Hematopoietic multipotent progenitor cell treated with erythropoietin and hydrocortisone succinate and interleukin-3 and kit ligand, for 17 days (in vitro differentiated cells): ENCODE measurements at regions not wholly inside any gene's neighbourhood (a gene's known extent, or its start where the extent isn't known, plus 50 kb on each side); places are given as distances from the start of the nearest gene placed in this dataset.
"Not testable (repeated sequence)": the region's sequence is repeated elsewhere in the genome, so short reads cannot be mapped to it uniquely, and the experiment has no call there.

Source experiments
- DNase-seq: peaks from one replicate; pipeline ENCODE4 v3.0.0-alpha.2; 2015; ENCODE audit warnings: low spot score

DNA sequence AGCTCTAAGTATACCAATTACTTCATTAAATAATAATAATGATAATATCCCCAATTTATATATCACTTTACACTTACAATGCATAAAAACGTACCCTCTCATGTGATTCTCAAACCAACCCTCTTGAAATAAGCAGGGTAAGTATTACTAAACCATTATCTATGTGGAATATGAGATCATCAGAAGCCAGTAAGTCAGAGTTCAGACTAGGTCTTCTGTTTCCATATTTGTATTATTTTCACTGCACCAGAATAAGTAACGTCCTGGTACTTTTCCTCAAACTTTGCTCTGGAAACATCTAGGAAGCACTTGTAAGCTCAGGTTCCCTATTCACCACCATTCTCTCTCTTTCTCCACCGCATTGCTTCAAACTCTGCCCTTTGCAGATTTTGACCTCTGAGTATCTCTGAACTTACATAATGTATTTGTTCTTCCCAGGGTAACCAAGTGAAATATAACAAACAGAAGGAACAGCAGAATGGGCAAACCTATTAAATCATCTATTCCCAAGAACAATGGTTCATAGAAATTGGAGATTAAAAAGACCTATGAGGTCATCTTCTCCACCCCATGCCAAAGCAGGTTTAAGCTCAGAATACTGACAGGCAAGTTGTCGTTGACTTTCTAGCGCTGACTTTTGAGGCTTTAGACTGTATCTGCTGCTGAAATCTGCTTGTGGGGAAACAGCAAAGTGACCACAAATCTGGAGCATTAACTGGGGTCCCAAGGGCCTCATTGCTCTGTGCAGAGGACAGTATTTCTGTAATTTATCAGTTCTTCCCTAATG is 161.3 kb upstream of the FAR2 start:
- DNase-seq = no peak

DNA sequence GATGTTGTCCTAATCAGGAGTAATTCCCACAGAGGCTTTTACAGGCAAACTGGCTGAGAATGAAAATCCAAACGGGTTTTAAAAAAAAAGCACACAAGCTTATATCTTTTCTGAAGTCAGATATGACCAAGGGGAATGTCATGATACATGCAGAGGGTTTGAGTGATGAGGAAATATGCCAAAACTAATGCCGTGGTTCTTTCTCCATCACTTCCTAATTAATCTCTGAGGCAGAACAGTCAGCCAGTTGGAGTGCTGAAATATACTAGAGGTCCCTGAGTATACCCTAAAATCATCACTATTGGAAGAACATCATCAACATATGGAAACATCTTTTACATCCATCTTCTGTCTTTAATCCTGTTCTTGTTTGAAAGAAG is 160.8 kb upstream of the FAR2 start:
- DNase-seq = no peak

DNA sequence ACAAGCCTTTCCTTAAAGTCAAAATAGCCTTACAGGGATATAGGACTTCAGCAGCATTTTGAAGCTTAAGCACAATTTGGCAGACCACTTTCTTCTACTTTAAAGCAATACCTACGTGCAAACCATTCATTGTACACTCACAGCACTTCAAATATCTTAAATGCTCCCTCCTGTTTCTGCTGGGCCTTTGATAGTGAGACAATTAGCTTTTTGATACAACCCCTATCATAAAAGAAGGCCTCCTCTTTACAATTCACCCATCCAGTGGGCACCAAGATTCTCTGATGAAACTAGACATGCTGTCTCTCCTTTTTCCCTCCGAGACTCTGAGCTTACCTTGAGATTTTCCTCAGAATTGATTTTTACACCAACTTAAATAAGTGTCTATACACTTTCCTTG is 157.5 kb upstream of the FAR2 start:
- no peak for DNase-seq

DNA sequence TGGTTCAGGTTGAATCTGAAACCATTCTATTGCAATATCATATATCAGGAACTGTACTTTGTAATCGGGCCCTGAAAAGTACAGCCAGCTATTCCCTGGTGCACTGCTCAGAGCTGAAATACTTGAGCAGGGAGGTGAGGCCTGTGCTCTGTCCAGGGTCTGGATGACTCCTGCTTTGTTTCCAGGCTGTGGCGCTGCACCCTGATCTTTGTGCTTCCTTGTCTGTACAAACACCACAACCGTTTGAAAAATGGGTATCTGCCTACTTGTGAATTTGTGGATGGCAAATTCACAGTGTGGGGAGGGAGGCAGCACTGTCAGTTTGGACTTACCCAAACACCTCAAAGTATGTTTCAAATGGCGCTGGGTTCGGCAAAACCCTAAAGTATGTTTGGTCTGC is 155.4 kb upstream of the FAR2 start:
- DNase-seq = no peak

DNA sequence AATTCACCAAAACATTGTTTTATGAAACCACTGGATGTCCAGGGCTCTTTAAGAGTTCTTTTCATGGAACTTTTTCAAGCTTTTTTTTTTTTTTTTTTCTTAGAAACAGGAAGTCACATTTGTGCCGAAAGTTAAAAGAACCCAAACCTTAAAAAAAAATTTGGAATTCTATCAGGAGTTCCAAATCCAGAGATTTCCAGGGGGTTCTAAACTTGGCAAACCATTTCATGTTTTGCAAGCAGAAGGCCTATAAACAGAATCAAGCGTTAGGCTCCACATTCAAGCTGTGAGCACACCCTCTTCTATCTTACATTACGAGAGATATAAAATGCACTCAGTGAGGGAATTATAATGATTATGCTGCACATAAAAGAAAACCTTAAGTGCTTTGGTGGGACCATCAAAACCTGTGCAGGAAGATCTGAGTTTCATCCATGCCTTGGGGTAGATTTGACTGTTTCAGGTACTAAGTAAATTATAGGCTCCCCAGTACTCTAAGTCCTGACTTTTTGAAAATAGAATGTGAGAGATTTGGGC is 154.8 kb upstream of the FAR2 start:
- DNase-seq = no peak

DNA sequence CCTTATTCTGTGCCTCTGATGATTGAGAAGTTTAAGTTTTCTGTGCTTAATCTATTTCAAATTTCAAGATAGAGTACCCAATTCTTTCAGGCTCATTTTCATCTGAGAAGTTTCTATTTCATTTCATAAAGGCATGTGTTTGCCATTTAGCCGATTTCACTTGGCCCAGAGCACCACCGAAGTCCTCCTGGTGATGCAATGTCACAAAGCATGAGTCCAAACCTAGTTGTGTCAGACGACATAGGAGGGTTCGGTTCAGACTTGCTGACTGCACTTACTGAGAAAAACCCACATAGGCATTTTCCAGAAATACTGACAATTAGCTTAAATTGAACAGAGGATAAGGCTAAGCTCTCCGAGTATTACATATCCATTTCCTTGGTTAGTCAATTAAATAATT is 152.4 kb upstream of the FAR2 start:
- DNase-seq = no peak

DNA sequence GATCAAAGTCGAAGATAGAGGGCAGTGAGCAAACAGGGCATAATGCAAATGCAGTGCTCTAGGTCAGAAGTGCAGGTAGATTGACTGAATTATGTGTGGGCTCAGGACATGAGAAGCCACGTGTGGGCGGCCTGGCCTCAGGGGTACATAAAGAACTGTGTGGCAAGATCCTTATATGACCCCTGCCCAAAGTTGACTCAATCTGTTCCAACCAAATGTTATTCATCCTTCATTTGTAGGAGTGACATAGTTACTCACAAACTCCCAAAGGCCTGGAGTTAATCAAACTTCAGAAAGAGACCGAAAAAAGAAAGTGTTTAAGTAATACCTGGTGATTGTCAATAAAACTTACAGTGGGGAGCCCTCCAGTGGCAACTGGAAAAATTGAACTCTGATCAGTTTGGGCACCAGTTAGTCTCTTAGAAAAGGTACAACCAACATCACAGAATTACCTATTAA is 150.4 kb upstream of the FAR2 start:
- DNase-seq = no peak

DNA sequence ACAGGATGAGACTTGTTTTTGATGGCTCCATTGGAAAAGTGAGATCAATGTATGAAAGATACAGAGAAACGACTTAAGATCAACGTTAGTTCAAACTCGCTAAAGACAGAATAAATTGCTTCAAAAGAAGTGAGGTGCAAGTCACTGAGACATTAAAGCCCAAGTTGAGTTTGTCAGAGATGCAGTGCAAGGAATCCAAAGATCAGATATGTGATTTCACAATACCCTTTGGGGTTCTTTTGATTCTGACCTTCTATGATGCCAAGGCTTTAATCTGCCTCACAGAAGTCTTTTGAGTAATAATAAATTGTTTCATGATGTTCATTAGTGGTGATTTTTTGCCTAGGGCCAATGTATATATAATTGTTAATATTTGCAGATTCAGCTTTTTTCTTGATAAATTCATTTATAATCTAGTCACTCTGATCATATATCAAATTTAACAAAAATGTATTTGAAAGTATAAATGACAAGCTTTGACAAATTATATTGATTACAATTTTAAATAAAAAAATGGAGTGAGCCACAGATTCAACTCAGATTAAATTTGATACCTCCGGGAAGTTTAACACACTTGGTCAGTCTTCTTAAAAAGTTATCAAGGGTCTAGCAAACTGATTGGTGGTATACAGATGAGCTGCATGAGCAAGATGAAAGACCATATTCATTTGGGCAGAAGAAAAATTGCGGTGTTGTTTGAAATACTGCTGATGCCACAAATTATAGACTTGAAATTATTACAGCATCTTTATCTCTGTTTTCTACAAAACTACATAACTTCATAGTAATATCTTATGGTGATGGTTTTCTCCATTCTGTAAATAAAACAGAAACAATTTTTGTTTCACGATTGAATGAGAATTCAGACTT is 144.8 kb upstream of the FAR2 start:
- DNase-seq = no peak

DNA sequence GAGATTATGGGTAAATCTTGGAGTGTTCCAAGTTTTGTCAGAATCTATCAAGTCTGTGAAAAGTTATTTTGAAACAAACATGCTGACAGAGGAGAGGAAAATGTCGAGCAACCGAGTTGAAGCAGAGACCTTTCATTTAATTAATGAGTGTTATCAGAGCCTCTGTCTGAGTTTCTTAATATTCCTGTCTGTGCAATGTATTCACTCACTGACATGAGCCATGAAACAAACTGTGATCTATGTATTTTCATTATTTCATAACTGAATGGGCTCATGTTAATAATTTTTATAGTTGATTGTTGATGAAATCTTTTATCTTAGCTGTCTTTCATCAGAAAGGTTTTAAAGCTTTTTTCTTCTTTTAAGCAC is 144.2 kb upstream of the FAR2 start:
- no peak for DNase-seq

DNA sequence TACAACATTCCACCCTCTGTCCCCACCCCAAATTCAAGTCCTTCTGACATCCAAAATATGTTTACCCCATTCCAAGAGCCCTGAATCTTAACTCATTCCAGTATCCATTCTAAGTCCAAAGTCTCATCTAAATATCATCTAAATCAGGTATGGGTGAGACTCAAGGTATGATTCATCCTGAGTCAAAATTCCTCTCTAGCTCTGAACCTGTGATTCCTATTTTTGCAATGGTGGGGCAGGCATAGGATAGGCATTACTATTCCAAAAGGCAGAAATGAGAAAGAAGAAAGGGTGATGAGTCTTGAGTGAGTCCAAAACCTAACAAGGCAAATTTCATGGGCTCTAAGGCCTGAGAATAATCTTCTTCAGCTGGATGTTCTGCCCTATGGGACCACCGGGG is 140.3 kb upstream of the FAR2 start:
- no peak for DNase-seq

DNA sequence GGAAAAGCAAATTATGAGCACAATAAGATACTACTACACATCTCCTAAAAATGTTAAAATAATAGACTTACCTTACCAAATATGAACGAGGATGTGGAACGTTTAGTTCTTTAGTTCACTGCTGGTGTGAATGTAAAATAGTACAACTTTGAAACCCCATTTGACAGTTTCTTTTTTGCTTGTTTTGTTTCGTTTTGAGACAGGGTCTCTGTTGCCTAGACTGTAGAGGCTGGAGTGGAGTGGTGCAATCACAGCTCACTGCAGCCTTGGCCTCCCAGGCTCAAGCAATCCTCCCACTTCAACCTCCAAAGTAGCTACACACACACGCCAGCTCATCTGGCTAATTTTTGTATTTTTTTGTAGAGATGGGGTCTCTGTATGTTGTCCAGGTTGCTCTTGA is 136.4 kb upstream of the FAR2 start:
- no peak for DNase-seq

DNA sequence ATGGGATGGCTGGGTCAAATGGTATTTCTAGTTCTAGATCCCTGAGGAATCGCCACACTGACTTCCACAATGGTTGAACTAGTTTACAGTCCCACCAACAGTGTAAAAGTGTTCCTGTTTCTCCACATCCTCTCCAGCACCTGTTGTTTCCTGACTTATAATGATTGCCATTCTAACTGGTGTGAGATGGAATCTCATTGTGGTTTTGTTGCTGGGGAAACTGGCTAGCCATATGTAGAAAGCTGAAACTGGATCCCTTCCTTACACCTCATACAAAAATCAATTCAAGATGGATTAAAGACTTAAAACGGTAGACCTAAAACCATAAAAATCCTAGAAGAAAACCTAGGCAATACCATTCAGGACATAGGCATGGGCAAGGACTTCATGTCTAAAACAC is 131.5 kb upstream of the FAR2 start:
- not testable (repeated sequence) for DNase-seq

DNA sequence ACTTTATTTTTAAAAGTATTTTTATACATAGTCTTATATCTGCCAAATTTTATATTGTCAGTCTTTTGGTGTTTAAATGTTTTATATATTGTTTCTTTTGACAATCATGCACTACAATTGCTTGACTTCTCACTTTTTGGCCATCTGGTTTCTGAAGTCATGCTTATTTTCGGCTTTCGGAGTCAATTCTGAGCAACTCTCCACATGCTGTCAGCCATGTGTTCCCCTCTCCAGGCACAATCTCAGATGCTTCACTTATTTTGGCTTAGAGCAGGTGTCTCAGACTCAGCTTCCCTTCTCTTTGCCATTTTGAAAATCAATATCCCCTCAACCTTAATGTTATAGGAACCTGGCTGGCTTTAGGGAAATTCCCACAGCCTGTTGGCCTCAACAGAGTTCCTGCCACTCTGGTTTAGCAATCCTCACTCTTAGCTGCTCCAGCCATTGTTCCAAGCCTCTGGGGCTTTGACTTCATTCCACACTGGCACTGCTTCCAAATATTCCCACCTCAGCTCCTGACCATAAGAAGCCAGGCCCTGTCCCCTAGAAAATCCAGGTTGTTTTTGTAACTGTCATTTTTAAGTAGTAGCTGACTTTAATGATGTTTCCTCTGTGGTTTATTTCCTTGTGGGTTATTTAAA is 125.5 kb upstream of the FAR2 start:
- DNase-seq = no peak

DNA sequence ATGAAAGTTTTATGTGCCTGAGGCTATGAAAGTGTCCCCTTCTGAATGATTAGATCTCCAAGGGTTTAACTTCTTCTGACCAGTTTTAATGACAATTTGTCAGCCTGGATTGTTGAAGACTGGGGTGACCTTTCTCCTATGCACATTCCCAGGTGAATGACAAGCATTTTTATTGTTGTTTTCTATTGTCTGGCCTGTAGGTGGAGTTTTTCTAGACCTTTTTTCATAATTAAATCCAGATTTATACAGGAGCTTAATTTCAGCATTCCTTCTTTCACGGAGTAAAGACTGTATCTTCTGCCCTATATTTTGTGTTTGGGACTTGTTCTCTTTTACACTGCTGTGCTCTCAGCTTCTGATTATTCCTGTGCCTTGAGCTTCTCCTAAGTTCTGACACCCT is 125.0 kb upstream of the FAR2 start:
- DNase-seq = no peak

DNA sequence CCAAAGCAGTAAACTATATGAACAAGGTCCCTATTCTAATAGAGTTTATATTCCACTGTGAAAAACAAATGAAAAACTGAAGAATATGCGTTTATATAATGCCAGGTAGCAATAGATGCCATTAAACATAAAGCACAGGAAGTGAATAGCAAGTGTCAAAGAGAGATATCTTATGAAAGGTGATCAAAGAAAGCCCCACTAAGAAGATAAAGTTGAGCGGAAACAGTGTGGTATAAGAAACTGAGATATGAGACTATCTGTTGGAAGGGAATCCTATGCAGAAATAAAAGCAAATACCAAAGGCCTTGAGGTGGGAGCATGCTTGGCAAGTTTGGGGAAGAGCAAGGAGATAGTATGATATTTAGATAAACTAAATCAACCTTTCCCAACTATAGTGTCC is 123.1 kb upstream of the FAR2 start:
- no peak for DNase-seq

DNA sequence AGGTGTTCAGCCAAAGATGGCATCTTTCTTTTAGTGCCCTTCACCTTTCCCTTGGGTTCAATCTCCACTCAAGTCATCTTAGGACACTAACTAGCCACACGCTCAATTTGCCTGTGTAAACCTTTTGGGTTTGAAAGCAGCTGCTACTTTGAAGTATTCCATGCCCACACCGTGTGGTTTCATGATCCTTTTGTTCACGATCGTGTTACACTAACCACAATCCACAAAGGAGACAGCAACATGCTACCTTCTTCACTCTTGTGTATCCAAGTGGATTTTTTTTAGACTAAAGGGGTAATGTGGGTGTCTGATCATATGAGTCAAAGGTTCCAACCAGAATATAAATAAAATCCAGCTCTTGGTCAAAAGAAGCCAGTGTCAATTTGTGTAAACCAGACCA is 122.7 kb upstream of the FAR2 start:
- no peak for DNase-seq

DNA sequence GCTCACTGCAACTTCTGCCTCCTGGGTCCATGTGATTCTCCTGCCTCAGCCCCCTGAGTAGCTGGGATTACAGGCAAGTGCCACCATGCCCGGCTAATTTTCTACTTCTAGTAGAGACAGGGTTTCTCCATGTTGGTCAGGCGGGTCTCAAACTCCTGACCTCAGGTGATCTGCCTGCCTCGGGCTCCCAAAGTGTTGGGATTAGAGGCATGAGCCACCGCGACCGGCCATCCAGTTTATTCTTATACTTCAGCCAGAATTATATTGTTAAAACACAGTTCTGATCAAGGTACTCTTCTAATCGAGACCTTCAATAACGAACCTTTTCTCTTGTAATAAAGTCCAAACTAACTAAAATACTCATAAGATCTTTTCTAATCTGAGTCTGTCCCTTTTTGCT is 119.6 kb upstream of the FAR2 start:
- DNase-seq = not testable (repeated sequence)

DNA sequence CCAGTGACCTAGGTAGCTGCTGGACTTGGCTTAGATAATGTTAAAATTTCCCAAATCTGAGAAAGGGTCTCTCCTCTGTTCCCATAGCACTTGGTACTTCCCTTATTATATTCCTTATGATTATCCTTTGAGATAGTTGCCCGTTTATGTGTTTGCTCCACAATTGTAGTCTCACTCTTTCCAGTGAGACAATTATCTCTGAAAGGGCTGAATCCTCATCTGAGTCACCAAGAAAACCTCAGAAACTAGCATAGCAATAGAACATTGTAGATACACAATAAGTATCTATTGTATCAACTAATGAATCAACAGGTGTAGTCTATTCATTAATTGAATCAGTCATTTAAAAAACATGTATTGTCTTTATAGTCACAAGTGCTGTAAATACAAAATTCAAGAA is 119.1 kb upstream of the FAR2 start:
- no peak for DNase-seq

DNA sequence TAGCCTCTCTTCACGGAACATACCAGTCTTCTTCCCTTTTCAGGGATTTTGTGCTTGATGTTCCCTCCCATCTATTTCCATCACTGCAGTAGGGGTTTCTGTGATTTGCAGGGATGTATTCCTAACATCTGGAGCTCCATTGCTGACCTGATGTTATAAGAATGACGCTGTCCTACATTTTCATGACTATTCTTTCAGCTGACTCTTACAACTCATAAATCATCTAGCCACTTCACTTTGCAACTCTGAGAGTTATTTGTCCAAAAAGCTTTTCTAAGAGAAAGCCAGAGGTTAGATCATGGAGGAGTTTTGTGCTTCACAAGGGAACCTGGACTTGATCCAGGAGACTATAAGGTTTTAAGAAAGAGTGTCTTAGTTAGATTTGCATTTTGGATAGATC is 116.6 kb upstream of the FAR2 start:
- no peak for DNase-seq

DNA sequence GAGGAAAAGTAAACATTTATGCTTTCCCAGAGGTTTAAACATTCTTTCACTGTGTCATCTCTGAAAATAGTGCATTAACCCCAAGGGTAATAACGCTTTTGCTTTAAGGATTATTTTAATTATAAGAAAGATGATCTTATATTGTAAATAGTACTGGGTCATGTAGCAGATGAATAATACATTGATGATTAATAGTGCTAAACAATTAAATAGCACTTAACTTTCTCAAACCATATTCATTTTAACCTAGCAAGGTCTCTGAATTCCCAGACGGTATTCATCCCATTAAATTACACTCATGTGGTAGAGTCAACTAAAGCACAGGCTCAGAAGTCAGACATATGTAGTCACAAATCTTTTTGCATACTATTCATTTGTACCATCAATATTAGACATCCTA is 115.6 kb upstream of the FAR2 start:
- DNase-seq = no peak

DNA sequence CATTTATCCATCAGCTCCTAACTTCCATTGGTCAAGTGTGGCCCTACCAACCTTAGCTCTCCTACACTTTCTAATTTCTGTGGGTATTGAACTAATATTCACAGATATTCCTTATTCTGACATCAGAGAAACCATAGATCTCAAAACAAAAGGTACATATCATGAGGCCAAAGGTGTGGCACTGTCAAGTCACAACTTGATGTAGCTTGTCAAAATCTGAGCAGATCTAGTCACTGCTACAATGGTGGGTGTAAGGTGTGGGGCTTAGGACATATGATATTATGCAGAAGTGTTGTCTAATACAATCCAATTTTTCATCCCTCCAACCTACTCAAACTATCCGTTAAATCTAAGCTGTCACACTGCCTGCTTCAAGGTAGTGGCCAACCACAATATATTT is 114.0 kb upstream of the FAR2 start:
- no peak for DNase-seq

DNA sequence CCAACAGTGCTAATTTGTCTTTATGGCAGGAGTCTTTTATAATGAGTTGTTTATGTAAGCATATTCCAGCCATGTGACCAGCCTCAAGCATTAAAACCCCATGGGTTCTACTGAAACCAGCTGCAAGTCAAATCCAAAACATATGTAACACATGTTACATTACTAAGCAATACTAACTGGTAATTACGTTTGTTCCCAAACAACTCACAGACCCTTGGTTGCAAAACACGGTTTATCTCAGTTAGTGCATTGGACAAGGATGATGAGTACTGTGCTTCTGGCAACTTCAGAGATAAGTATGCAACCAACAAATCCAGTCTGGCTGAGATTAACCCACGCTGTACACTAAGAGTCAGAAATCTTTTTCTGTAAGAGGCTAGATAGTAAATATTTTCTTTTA is 110.1 kb upstream of the FAR2 start:
- DNase-seq = no peak

DNA sequence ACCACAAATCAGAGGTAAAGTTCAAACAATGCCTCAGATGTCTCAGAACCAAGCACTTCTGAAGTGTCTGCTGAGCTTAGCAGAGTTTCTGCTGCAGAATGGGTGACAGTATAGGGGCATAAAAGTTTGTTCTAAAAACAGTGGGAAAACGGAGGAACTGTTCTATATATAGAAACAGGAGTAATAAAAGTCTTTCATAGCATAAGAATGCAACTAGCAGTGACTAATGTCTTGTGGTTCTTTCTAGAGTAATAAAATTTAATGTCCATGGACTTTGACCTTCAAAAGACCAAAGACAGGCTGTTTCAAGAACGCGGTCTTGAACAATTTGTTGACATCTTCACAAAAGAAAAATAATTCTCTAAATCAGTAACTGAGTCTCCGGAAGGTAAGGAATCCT is 107.5 kb upstream of the FAR2 start:
- DNase-seq = no peak
